ENCODE measurements at regions not wholly inside any gene's neighbourhood (a gene's known extent, or its start where the extent isn't known, plus 50 kb on each side); places are given as distances from the start of the nearest gene placed in this dataset.
"Not testable (repeated sequence)": the region's sequence is repeated elsewhere in the genome, so short reads cannot be mapped to it uniquely, and the experiment has no call there.

GRCh38 chr12:11968048-11968383, 102.7 kb upstream of the BCL2L14 start:
- Histone ChIP-seq H3K4me3 (no peak overlapping the region), H3K4me1 (no peaks in the 10 kb centered on the region)

GRCh38 chr12:11968516-11968915, 102.2 kb upstream of the BCL2L14 start:
- H3K4me3 ChIP-seq, result no peak overlapping the region
- H3K27me3 ChIP-seq, result no peaks in the 10 kb centered on the region
- H3K36me3 ChIP-seq, result no peaks in the 10 kb centered on the region
- H3K27ac ChIP-seq, result no peak overlapping the region
- H3K9me3 ChIP-seq (replicated peaks), result no peaks in the 10 kb centered on the region
- H3K4me1 ChIP-seq, result no peaks in the 10 kb centered on the region
- no peak for DNase-seq

More at GRCh38 chr12:11968048-11968383, 102.7 kb upstream of the BCL2L14 start:
- no peaks in the 10 kb centered on the region for H3K36me3 ChIP-seq
- no peaks in the 10 kb centered on the region for H3K9me3 ChIP-seq (replicated peaks)
- no peak for DNase-seq
- no peaks in the 10 kb centered on the region for H3K27me3 ChIP-seq
- H3K27ac ChIP-seq, result no peak overlapping the region

- no peak overlapping the region for H3K4me3 ChIP-seq
- DNase-seq, result no peak
- no peaks in the 10 kb centered on the region for H3K4me1 ChIP-seq
- no peaks in the 10 kb centered on the region for H3K27me3 ChIP-seq
- H3K9me3 ChIP-seq (replicated peaks), result no peaks in the 10 kb centered on the region
- no peak overlapping the region for H3K27ac ChIP-seq
- H3K36me3 ChIP-seq, result no peaks in the 10 kb centered on the region
Observed at GRCh38 chr12:11969437-11970154, 101.1 kb upstream of the BCL2L14 start.

- DNase-seq, result no peak
- Histone ChIP-seq H3K27ac (no peak overlapping the region), H3K9me3 (replicated peaks) (no peaks in the 10 kb centered on the region), H3K36me3 (no peaks in the 10 kb centered on the region), H3K27me3 (no peaks in the 10 kb centered on the region), H3K4me3 (no peak overlapping the region), H3K4me1 (no peaks in the 10 kb centered on the region)
Observed at GRCh38 chr12:11970155-11970520, 100.6 kb upstream of the BCL2L14 start.

GRCh38 chr12:11973396-11973795, 97.3 kb upstream of the BCL2L14 start:
- no peaks in the 10 kb centered on the region for H3K36me3 ChIP-seq
- no peak overlapping the region for H3K4me3 ChIP-seq
- H3K27ac ChIP-seq, result no peak overlapping the region
- DNase-seq, result no peak
- H3K4me1 ChIP-seq, result no peaks in the 10 kb centered on the region
- H3K9me3 ChIP-seq (replicated peaks), result no peaks in the 10 kb centered on the region
- no peaks in the 10 kb centered on the region for H3K27me3 ChIP-seq

GRCh38 chr12:11976005-11976404, 94.7 kb upstream of the BCL2L14 start:
- Histone ChIP-seq H3K4me3 (no peak overlapping the region), H3K27me3 (no peaks in the 10 kb centered on the region)

GRCh38 chr12:11978726-11979384, 91.9 kb upstream of the BCL2L14 start:
- Histone ChIP-seq H3K4me1 (no peaks in the 10 kb centered on the region), H3K36me3 (no peaks in the 10 kb centered on the region), H3K4me3 (no peak overlapping the region), H3K27ac (no peak overlapping the region), H3K27me3 (no peaks in the 10 kb centered on the region), H3K9me3 (replicated peaks) (no peaks in the 10 kb centered on the region)
- no peak for DNase-seq

More at GRCh38 chr12:11976005-11976404, 94.7 kb upstream of the BCL2L14 start:
- Histone ChIP-seq H3K36me3 (no peaks in the 10 kb centered on the region), H3K9me3 (replicated peaks) (no peaks in the 10 kb centered on the region), H3K4me1 (no peaks in the 10 kb centered on the region), H3K27ac (no peak overlapping the region)
- no peak for DNase-seq

- H3K9me3 ChIP-seq (replicated peaks), result no peaks in the 10 kb centered on the region
- H3K4me3 ChIP-seq, result no peak overlapping the region
- H3K4me1 ChIP-seq, result no peaks in the 10 kb centered on the region
- H3K27ac ChIP-seq, result no peak overlapping the region
- no peaks in the 10 kb centered on the region for H3K27me3 ChIP-seq
- no peak for DNase-seq
- H3K36me3 ChIP-seq, result no peaks in the 10 kb centered on the region
Observed at GRCh38 chr12:11980115-11980514, 90.6 kb upstream of the BCL2L14 start.

GRCh38 chr12:11981121-11981733, 89.5 kb upstream of the BCL2L14 start:
- H3K36me3 ChIP-seq, result no peaks in the 10 kb centered on the region
- no peak for DNase-seq

GRCh38 chr12:11984417-11984816, 86.3 kb upstream of the BCL2L14 start:
- Histone ChIP-seq H3K36me3 (no peaks in the 10 kb centered on the region), H3K9me3 (replicated peaks) (no peaks in the 10 kb centered on the region), H3K27me3 (no peaks in the 10 kb centered on the region)

More at GRCh38 chr12:11981121-11981733, 89.5 kb upstream of the BCL2L14 start:
- Histone ChIP-seq H3K4me1 (no peaks in the 10 kb centered on the region), H3K9me3 (replicated peaks) (no peaks in the 10 kb centered on the region), H3K27me3 (no peaks in the 10 kb centered on the region), H3K27ac (no peak overlapping the region), H3K4me3 (no peak overlapping the region)

GRCh38 chr12:11986165-11986564, 84.6 kb upstream of the BCL2L14 start:
- Histone ChIP-seq H3K4me3 (no peak overlapping the region), H3K27me3 (no peaks in the 10 kb centered on the region), H3K36me3 (no peaks in the 10 kb centered on the region), H3K4me1 (no peaks in the 10 kb centered on the region), H3K9me3 (replicated peaks) (no peaks in the 10 kb centered on the region), H3K27ac (no peak overlapping the region)
- DNase-seq, result no peak

More at GRCh38 chr12:11984417-11984816, 86.3 kb upstream of the BCL2L14 start:
- DNase-seq, result no peak
- Histone ChIP-seq H3K4me3 (no peak overlapping the region), H3K4me1 (no peaks in the 10 kb centered on the region), H3K27ac (no peak overlapping the region)

GRCh38 chr12:11987901-11988300, 82.8 kb upstream of the BCL2L14 start:
- Histone ChIP-seq H3K4me3 (no peak overlapping the region), H3K27ac (no peak overlapping the region), H3K27me3 (no peaks in the 10 kb centered on the region), H3K4me1 (no peaks in the 10 kb centered on the region), H3K9me3 (replicated peaks) (no peaks in the 10 kb centered on the region), H3K36me3 (no peaks in the 10 kb centered on the region)
- DNase-seq, result no peak

- Histone ChIP-seq H3K36me3 (no peaks in the 10 kb centered on the region), H3K4me1 (no peaks in the 10 kb centered on the region), H3K9me3 (replicated peaks) (no peaks in the 10 kb centered on the region), H3K4me3 (no peak overlapping the region), H3K27me3 (no peaks in the 10 kb centered on the region), H3K27ac (no peak overlapping the region)
- no peak for DNase-seq
Observed at GRCh38 chr12:11991604-11992003, 79.1 kb upstream of the BCL2L14 start.

GRCh38 chr12:11992515-11992914, 78.2 kb upstream of the BCL2L14 start:
- Histone ChIP-seq H3K36me3 (no peaks in the 10 kb centered on the region), H3K27ac (no peak overlapping the region), H3K4me1 (no peaks in the 10 kb centered on the region), H3K4me3 (no peak overlapping the region), H3K27me3 (no peaks in the 10 kb centered on the region), H3K9me3 (replicated peaks) (no peaks in the 10 kb centered on the region)
- DNase-seq, result no peak

- H3K36me3 ChIP-seq; H3K4me3 ChIP-seq; H3K9me3 ChIP-seq (replicated peaks); H3K27ac ChIP-seq; H3K4me1 ChIP-seq; DNase-seq; H3K27me3 ChIP-seq: not testable (repeated sequence)
Observed at GRCh38 chr12:11998307-11998943, 72.3 kb upstream of the BCL2L14 start.

Measured in SJCRH30 (cell line).